ENCODE measurements at regions not wholly inside any gene's neighbourhood (a gene's known extent, or its start where the extent isn't known, plus 50 kb on each side); places are given as distances from the start of the nearest gene placed in this dataset.

DNA sequence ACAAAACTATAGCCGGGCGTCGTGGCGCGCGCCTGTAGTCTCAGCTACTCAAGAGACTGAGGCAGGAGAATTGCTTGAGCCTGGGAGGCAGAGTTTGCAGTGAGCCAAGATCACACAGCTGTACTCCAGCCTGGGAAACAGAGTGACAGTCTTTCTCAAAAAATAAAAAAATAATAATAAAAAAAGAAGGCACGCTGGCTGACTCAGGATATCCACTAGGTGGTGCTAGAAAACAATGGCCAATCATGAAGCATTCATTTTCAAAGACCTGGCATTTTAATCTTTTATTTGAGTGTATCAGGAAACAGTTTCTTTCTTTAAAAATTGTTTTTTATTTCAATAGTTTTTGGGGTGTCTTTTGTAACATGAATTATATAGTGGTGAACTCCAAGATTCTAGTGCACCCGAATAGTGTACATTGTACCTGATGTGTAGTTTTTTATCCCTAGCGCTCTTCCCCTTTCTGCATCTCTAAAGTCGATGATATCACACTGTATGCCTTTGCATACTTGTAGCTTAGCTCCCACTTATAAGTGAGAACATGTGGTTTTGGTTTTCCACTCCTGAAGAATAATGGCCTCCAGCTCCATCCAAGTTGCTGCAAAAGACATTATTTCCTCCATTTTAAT is 88.6 kb downstream of the LYZL1 start:
- TF ChIP-seq, protein P1, sequence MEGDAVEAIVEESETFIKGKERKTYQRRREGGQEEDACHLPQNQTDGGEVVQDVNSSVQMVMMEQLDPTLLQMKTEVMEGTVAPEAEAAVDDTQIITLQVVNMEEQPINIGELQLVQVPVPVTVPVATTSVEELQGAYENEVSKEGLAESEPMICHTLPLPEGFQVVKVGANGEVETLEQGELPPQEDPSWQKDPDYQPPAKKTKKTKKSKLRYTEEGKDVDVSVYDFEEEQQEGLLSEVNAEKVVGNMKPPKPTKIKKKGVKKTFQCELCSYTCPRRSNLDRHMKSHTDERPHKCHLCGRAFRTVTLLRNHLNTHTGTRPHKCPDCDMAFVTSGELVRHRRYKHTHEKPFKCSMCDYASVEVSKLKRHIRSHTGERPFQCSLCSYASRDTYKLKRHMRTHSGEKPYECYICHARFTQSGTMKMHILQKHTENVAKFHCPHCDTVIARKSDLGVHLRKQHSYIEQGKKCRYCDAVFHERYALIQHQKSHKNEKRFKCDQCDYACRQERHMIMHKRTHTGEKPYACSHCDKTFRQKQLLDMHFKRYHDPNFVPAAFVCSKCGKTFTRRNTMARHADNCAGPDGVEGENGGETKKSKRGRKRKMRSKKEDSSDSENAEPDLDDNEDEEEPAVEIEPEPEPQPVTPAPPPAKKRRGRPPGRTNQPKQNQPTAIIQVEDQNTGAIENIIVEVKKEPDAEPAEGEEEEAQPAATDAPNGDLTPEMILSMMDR (IDR thresholded peaks at IDR 0.05) = peak; percentile 62 to 79 (median 74)
- no peak for TF ChIP-seq EP300 (IDR thresholded peaks at IDR 0.05)
- TF ChIP-seq POLR2A (IDR thresholded peaks at IDR 0.05) = no peak

All from ovary (tissue), 3 donors.